ENCODE measurements at regions not wholly inside any gene's neighbourhood (a gene's known extent, or its start where the extent isn't known, plus 50 kb on each side); places are given as distances from the start of the nearest gene placed in this dataset.

DNA sequence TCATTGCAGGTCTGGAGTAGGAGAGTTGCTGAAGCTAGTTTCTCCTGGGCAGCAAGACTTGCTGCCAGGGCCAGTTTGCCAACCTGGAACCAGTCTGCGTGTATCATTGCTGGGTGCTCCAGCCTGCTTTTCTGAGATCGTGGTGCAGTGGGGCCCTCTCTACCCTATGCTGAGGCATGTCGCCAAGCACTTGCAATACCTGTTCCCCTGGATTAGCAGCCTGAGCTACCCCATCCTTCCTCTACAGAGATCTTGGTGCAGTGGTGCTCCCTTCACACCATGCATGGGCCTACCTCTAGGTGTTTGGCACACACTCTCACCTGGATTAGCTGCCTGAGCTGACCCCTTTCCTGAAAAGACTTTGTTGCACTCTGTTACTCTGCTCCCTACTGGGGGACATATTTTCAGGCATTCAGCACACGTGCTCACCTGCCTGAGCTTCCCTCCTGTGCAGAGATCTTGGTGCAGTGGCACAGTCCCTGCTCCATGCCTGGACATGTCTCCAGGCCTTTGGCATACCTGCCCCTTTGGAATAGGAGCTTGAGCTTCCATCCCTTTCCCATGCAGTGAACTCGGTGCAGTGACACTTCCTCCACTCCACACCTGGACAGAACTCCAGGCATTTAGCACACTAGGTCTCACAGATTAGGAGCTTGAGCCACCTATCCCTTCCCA is 133.7 kb upstream of the CXCL13 start:
- peak in 1 of 6 experiments; percentile 4 for TF ChIP-seq CTCF (IDR thresholded peaks at IDR 0.05)
- TF ChIP-seq POLR2A (IDR thresholded peaks at IDR 0.05): no peak

Data from esophagus squamous epithelium (tissue), 4 donors.